Left lung (tissue), 4 donors: ENCODE measurements at regions not wholly inside any gene's neighbourhood (a gene's known extent, or its start where the extent isn't known, plus 50 kb on each side); places are given as distances from the start of the nearest gene placed in this dataset.

Experiments used
- ATAC-seq: fragments of 200-7000 bp; cut with Tn5 transposase; one replicate; pipeline ENCODE4 v1.9.1; 2020; ENCODE audit warnings: moderate library complexity
- DNase-seq, 4 donors: peaks; one replicate each; pipeline ENCODE4 v3.0.0-alpha.2; 2013 to 2020
- H3K27ac ChIP-seq, 2 donors: fragments of 200-600 bp; sonication (generic) in 1 of 2; one replicate each; pipeline versions ENCODE4 v1.5.0 to v1.8.0; 2020 to 2021
- H3K27me3 ChIP-seq, 2 donors: fragments of 200-600 bp; sonication (generic) in 1 of 2; one replicate each; pipeline versions ENCODE4 v1.5.0 to v1.8.0; 2020 to 2021
- H3K36me3 ChIP-seq, 2 donors: fragments of 200-600 bp; sonication (generic) in 1 of 2; one replicate each; pipeline versions ENCODE4 v1.5.0 to v1.8.0; 2020 to 2021
- H3K4me1 ChIP-seq, 2 donors: fragments of 200-600 bp; one replicate each; pipeline ENCODE4 v1.8.0; 2021
- H3K4me3 ChIP-seq, 2 donors: fragments of 200-600 bp; sonication (generic) in 1 of 2; one replicate each; pipeline versions ENCODE4 v1.5.0 to v1.8.0; 2020 to 2021; ENCODE audit warnings: mild to moderate bottlenecking in 1 of 2
- H3K9me3 ChIP-seq, 2 donors: fragments of 200-600 bp; sonication (generic) in 1 of 2; one replicate each; pipeline versions ENCODE4 v1.5.0 to v1.8.0; 2020 to 2021
- CTCF ChIP-seq, 2 donors: fragments of 200-600 bp; sonication (generic) in 1 of 2; IDR thresholded peaks; one replicate each; pipeline versions ENCODE4 v1.5.0 to v1.8.0; 2021; ENCODE audit warnings: antibody characterized with exemption in 2 of 2
- intact Hi-C, 2 donors: fragments of 100-400 bp; cut with DNase I; formaldehyde crosslinking; loops; one replicate each; pipeline versions ENCODE4 v1.11.2 to v1.14.2; 2022
- donor health status: DM: no; HTN: yes; CAD: no.
- donor health status: DM: no; HTN: no; CAD: no.

DNA sequence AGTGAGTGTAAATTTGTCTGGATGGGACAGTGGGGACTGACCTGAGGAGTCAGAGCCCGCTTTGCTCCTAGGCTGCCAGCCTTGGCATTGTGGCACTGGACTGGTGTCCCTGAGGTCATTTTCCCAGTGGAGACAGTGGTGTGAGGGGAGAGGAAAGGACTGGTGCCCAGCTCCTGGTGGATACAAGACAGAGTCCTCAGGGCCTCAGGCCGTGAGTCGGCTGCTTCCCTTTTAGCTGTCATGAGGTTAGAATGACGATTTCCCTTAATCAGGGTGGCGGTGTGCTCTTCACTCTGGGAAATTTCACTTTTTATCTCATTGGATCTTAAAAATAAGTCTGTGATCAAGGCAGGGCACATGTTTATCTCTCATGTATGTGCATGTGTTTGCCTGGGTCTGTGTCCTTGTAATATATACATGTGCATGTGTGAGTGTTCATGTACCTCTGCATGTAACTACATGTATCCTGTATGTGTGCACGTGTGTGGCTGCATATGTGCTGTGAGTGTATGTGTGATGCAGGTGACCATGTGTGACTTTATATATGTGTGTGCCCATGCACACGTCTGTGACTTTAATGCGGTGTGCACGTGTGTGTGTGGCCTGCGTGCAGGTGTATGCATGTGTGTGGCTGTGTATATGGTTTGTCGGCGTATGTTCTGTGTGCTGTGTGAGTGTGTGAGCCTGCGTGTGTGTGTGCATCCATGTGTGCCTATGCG lies 55.7 kb downstream of the GLI2 start:
- no peak for TF ChIP-seq CTCF (IDR thresholded peaks at IDR 0.05)
- no peak overlapping the region for H3K27ac ChIP-seq
- no peaks in the 10 kb centered on the region for H3K4me1 ChIP-seq
- no peak for ATAC-seq
- H3K36me3 ChIP-seq = no peaks in the 10 kb centered on the region
- no peaks in the 10 kb centered on the region for H3K9me3 ChIP-seq
- intact Hi-C loops = no loop called here
- DNase-seq = no peak
- no peak overlapping the region for H3K4me3 ChIP-seq
- H3K27me3 ChIP-seq = no peaks in the 10 kb centered on the region

DNA sequence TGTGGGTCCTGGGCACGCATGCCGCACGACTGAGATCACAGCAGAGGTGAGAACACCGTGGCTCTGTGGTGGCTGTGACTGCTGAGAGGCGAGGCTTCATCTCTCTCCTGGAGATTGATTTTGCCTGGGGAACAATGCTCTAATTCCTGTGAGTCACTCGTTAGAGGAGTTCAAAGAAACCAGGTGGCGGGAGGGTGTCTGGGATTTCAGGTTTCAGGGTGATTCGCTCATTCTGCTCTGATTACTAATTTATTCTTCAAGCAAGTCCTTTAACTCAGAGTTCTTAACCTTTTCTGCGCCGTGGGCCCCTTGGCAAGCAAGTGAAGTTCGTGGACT lies 56.3 kb downstream of the GLI2 start:
- H3K4me1 ChIP-seq = no peaks in the 10 kb centered on the region
- H3K27me3 ChIP-seq = no peaks in the 10 kb centered on the region
- H3K27ac ChIP-seq = no peak overlapping the region
- intact Hi-C loops = no loop called here
- no peaks in the 10 kb centered on the region for H3K9me3 ChIP-seq
- no peak overlapping the region for H3K4me3 ChIP-seq
- ATAC-seq (no peak), DNase-seq (no peak)
- no peaks in the 10 kb centered on the region for H3K36me3 ChIP-seq
- TF ChIP-seq CTCF (IDR thresholded peaks at IDR 0.05) = no peak

- peak; percentile 18 for ATAC-seq
Measured at GRCh38 chr2:120793682-120794403, 58.2 kb downstream of the GLI2 start.

GRCh38 chr2:120794716-120795115 lies 59.0 kb downstream of the GLI2 start:
- no peak for DNase-seq

More at GRCh38 chr2:120793682-120794403, 58.2 kb downstream of the GLI2 start:
- Histone ChIP-seq H3K4me3 (no peak overlapping the region), H3K27me3 (no peaks in the 10 kb centered on the region), H3K4me1 (no peaks in the 10 kb centered on the region), H3K9me3 (no peaks in the 10 kb centered on the region), H3K27ac (no peak overlapping the region), H3K36me3 (no peaks in the 10 kb centered on the region)
- TF ChIP-seq CTCF (IDR thresholded peaks at IDR 0.05) = no peak
- intact Hi-C loops = no loop called here
- DNase-seq = no peak

More at GRCh38 chr2:120794716-120795115, 59.0 kb downstream of the GLI2 start:
- no peaks in the 10 kb centered on the region for H3K36me3 ChIP-seq
- no peaks in the 10 kb centered on the region for H3K27me3 ChIP-seq
- H3K9me3 ChIP-seq = no peaks in the 10 kb centered on the region
- no peak overlapping the region for H3K27ac ChIP-seq
- intact Hi-C loops = no loop called here
- TF ChIP-seq CTCF (IDR thresholded peaks at IDR 0.05) = no peak
- H3K4me3 ChIP-seq = no peak overlapping the region
- peak; percentile 47 for ATAC-seq
- no peaks in the 10 kb centered on the region for H3K4me1 ChIP-seq
